GM10266 (cell line): ENCODE measurements at regions not wholly inside any gene's neighbourhood (a gene's known extent, or its start where the extent isn't known, plus 50 kb on each side); places are given as distances from the start of the nearest gene placed in this dataset.

Experiments
- DNase-seq: peaks from one replicate; pipeline ENCODE4 v3.0.0; 2012; ENCODE audit errors: extremely low spot score
- CTCF ChIP-seq: IDR thresholded peaks from 2 replicates; pipeline ENCODE4 v1.5.1; 2012; ENCODE audit warnings: mild to moderate bottlenecking, low read depth; ENCODE audit not compliant: control insufficient read depth, insufficient read depth; ENCODE audit errors: missing control alignments

- DNase-seq: no peak
These were observed 1203.6 kb upstream of the GJE1 start for GRCh38 chr6:140929121-140929520.

GRCh38 chr6:140923048-140923447 is 1209.7 kb upstream of the GJE1 start:
- no peak for DNase-seq

More at GRCh38 chr6:140929121-140929520, 1203.6 kb upstream of the GJE1 start:
- no peak for TF ChIP-seq CTCF

GRCh38 chr6:140921366-140922226 is 1211.1 kb upstream of the GJE1 start:
- peak; percentile 27 for DNase-seq
- TF ChIP-seq CTCF: peak; percentile 33

More at GRCh38 chr6:140923048-140923447, 1209.7 kb upstream of the GJE1 start:
- TF ChIP-seq CTCF: no peak

- no peak for DNase-seq
- TF ChIP-seq CTCF: no peak
These were observed 1214.8 kb upstream of the GJE1 start for GRCh38 chr6:140917911-140918310.

- TF ChIP-seq CTCF: no peak
- DNase-seq: no peak
These were observed 1217.2 kb upstream of the GJE1 start for GRCh38 chr6:140915551-140915950.

GRCh38 chr6:140915103-140915502 is 1217.6 kb upstream of the GJE1 start:
- no peak for TF ChIP-seq CTCF
- no peak for DNase-seq

- TF ChIP-seq CTCF: no peak
- DNase-seq: no peak
These were observed 1220.0 kb upstream of the GJE1 start for GRCh38 chr6:140912686-140913085.
